HepG2 (cell line): ENCODE measurements at regions not wholly inside any gene's neighbourhood (a gene's known extent, or its start where the extent isn't known, plus 50 kb on each side); places are given as distances from the start of the nearest gene placed in this dataset.

Experiments
- GZF1 ChIP-seq: sonication (generic); formaldehyde crosslinking; IDR thresholded peaks from 2 replicates; pipeline ENCODE4 v1.5.1; 2020; ENCODE audit warnings: mild to moderate bottlenecking, missing genetic modification reagents
- NPAS2 ChIP-seq: sonication (generic); formaldehyde crosslinking; IDR thresholded peaks from 2 replicates; pipeline ENCODE4 v1.8.0; 2022; ENCODE audit warnings: mild to moderate bottlenecking, missing genetic modification reagents, borderline replicate concordance
- PCBP2 ChIP-seq: fragments of 200-400 bp; formaldehyde crosslinking; optimal IDR thresholded peaks from 2 replicates; pipeline ENCODE3; 2018; ENCODE audit warnings: low read length, low read depth; ENCODE audit not compliant: poor library complexity, severe bottlenecking
- POLR2A ChIP-seq, 2 experiments: IDR thresholded peaks; 2 replicates each; pipeline ENCODE4 v1.6.1; 2011; ENCODE audit warnings: low read depth in 2 of 2, low read length in 2 of 2, mild to moderate bottlenecking in 1 of 2, moderate library complexity in 1 of 2; ENCODE audit not compliant: insufficient read depth in 1 of 2
- SKIL ChIP-seq: sonication (generic); formaldehyde crosslinking; IDR thresholded peaks from 2 replicates; pipeline ENCODE4 v1.8.0; 2022; ENCODE audit warnings: missing genetic modification reagents, mild to moderate bottlenecking, moderate library complexity, borderline replicate concordance
- TARDBP ChIP-seq: sonication (generic); formaldehyde crosslinking; IDR thresholded peaks from 2 replicates; pipeline ENCODE4 v1.8.0; 2022; ENCODE audit warnings: mild to moderate bottlenecking, missing genetic modification reagents
- TRIM24 ChIP-seq: sonication (generic); formaldehyde crosslinking; IDR thresholded peaks from 2 replicates; pipeline ENCODE4 v1.8.0; 2022; ENCODE audit warnings: mild to moderate bottlenecking, missing genetic modification reagents
- ZNF883 ChIP-seq: sonication (generic); formaldehyde crosslinking; IDR thresholded peaks from 2 replicates; pipeline ENCODE4 v1.5.1; 2020; ENCODE audit warnings: mild to moderate bottlenecking, missing genetic modification reagents; ENCODE audit errors: not compliant biosample characterization
- TF ChIP-seq, protein P1 (sequence below): sonication (generic); formaldehyde crosslinking; IDR thresholded peaks from 2 replicates; pipeline ENCODE4 v1.5.0; 2020; ENCODE audit warnings: mild to moderate bottlenecking, missing genetic modification reagents, moderate library complexity
- TF ChIP-seq, protein P2 (sequence below): sonication (generic); formaldehyde crosslinking; IDR thresholded peaks from 2 replicates; pipeline ENCODE4 v1.4.0; 2020; ENCODE audit warnings: missing genetic modification reagents, mild to moderate bottlenecking, borderline replicate concordance
- TF ChIP-seq, protein P3 (sequence below): sonication (generic); formaldehyde crosslinking; IDR thresholded peaks from 2 replicates; pipeline ENCODE4 v1.4.0; 2020; ENCODE audit warnings: missing genetic modification reagents

GRCh38 chr9:81847181-81847915 is 80.9 kb upstream of the SPATA31D4 start:
- no peak for TF ChIP-seq TARDBP (CRISPR knock-in tag)
- TF ChIP-seq, protein P1, sequence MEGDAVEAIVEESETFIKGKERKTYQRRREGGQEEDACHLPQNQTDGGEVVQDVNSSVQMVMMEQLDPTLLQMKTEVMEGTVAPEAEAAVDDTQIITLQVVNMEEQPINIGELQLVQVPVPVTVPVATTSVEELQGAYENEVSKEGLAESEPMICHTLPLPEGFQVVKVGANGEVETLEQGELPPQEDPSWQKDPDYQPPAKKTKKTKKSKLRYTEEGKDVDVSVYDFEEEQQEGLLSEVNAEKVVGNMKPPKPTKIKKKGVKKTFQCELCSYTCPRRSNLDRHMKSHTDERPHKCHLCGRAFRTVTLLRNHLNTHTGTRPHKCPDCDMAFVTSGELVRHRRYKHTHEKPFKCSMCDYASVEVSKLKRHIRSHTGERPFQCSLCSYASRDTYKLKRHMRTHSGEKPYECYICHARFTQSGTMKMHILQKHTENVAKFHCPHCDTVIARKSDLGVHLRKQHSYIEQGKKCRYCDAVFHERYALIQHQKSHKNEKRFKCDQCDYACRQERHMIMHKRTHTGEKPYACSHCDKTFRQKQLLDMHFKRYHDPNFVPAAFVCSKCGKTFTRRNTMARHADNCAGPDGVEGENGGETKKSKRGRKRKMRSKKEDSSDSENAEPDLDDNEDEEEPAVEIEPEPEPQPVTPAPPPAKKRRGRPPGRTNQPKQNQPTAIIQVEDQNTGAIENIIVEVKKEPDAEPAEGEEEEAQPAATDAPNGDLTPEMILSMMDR (CRISPR knock-in tag), result no peak
- TF ChIP-seq, protein P2, sequence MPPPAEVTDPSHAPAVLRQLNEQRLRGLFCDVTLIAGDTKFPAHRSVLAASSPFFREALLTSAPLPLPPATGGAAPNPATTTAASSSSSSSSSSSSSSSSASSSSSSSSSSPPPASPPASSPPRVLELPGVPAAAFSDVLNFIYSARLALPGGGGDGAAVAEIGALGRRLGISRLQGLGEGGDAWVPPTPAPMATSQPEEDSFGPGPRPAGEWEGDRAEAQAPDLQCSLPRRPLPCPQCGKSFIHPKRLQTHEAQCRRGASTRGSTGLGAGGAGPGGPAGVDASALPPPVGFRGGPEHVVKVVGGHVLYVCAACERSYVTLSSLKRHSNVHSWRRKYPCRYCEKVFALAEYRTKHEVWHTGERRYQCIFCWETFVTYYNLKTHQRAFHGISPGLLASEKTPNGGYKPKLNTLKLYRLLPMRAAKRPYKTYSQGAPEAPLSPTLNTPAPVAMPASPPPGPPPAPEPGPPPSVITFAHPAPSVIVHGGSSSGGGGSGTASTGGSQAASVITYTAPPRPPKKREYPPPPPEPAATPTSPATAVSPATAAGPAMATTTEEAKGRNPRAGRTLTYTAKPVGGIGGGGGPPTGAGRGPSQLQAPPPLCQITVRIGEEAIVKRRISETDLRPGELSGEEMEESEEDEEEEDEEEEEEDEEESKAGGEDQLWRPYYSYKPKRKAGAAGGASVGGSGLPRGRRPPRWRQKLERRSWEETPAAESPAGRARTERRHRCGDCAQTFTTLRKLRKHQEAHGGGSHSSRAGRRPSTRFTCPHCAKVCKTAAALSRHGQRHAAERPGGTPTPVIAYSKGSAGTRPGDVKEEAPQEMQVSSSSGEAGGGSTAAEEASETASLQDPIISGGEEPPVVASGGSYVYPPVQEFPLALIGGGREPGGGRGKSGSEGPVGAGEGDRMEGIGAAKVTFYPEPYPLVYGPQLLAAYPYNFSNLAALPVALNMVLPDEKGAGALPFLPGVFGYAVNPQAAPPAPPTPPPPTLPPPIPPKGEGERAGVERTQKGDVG (CRISPR knock-in tag), result no peak
- TF ChIP-seq TRIM24 (CRISPR knock-in tag), result no peak
- TF ChIP-seq POLR2A (IDR thresholded peaks at IDR 0.05; ENCODE audit: insufficient read depth in 1 of 2, low read depth in 2 of 2, low read length in 2 of 2), result no peak
- no peak for TF ChIP-seq PCBP2
- TF ChIP-seq SKIL (CRISPR knock-in tag), result no peak
- TF ChIP-seq, protein P3, sequence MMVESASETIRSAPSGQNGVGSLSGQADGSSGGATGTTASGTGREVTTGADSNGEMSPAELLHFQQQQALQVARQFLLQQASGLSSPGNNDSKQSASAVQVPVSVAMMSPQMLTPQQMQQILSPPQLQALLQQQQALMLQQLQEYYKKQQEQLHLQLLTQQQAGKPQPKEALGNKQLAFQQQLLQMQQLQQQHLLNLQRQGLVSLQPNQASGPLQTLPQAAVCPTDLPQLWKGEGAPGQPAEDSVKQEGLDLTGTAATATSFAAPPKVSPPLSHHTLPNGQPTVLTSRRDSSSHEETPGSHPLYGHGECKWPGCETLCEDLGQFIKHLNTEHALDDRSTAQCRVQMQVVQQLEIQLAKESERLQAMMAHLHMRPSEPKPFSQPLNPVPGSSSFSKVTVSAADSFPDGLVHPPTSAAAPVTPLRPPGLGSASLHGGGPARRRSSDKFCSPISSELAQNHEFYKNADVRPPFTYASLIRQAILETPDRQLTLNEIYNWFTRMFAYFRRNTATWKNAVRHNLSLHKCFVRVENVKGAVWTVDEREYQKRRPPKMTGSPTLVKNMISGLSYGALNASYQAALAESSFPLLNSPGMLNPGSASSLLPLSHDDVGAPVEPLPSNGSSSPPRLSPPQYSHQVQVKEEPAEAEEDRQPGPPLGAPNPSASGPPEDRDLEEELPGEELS (CRISPR knock-in tag), result no peak
- TF ChIP-seq GZF1 (CRISPR knock-in tag), result no peak
- TF ChIP-seq NPAS2 (CRISPR knock-in tag), result no peak
- no peak for TF ChIP-seq ZNF883
